HG02884 (cell line): ENCODE measurements at regions not wholly inside any gene's neighbourhood (a gene's known extent, or its start where the extent isn't known, plus 50 kb on each side); places are given as distances from the start of the nearest gene placed in this dataset.

Experiments used
- ATAC-seq: cut with Tn5 transposase; IDR thresholded peaks from one replicate; pipeline ENCODE4 v1.9.1; 2021; ENCODE audit warnings: mild to moderate bottlenecking, moderate library complexity; ENCODE audit not compliant: unreplicated experiment

GRCh38 chr20:53838311-53838868, 232.0 kb downstream of the BCAS1 start:
- ATAC-seq = no peak

- no peak for ATAC-seq
These were observed 233.1 kb downstream of the BCAS1 start for GRCh38 chr20:53837126-53837826.

- no peak for ATAC-seq
These were observed 235.6 kb downstream of the BCAS1 start for GRCh38 chr20:53834749-53835148.

GRCh38 chr20:53834062-53834442, 236.3 kb downstream of the BCAS1 start:
- peak; percentile 44 for ATAC-seq

GRCh38 chr20:53833333-53834061, 236.9 kb downstream of the BCAS1 start:
- peak; percentile 4 for ATAC-seq

GRCh38 chr20:53832499-53832898, 237.9 kb downstream of the BCAS1 start:
- no peak for ATAC-seq

GRCh38 chr20:53831812-53832211, 238.2 kb upstream of the ZNF217 start:
- ATAC-seq = no peak

GRCh38 chr20:53831228-53831627, 237.6 kb upstream of the ZNF217 start:
- ATAC-seq = no peak

- ATAC-seq = no peak
These were observed 236.3 kb upstream of the ZNF217 start for GRCh38 chr20:53829724-53830521.

GRCh38 chr20:53829255-53829723, 235.7 kb upstream of the ZNF217 start:
- no peak for ATAC-seq

GRCh38 chr20:53828682-53829254, 235.1 kb upstream of the ZNF217 start:
- ATAC-seq = no peak

GRCh38 chr20:53828088-53828681, 234.5 kb upstream of the ZNF217 start:
- ATAC-seq = no peak

- ATAC-seq = no peak
These were observed 233.9 kb upstream of the ZNF217 start for GRCh38 chr20:53827292-53828087.

- ATAC-seq = peak; percentile 62
These were observed 233.1 kb upstream of the ZNF217 start for GRCh38 chr20:53826597-53827291.

GRCh38 chr20:53826090-53826489, 232.5 kb upstream of the ZNF217 start:
- no peak for ATAC-seq

GRCh38 chr20:53825282-53825681, 231.6 kb upstream of the ZNF217 start:
- no peak for ATAC-seq

- no peak for ATAC-seq
These were observed 231.1 kb upstream of the ZNF217 start for GRCh38 chr20:53824779-53825178.

- ATAC-seq = no peak
These were observed 229.6 kb upstream of the ZNF217 start for GRCh38 chr20:53823121-53823764.

- no peak for ATAC-seq
These were observed 228.9 kb upstream of the ZNF217 start for GRCh38 chr20:53822534-53822933.
